Ishikawa (cell line): ENCODE measurements at regions not wholly inside any gene's neighbourhood (a gene's known extent, or its start where the extent isn't known, plus 50 kb on each side); places are given as distances from the start of the nearest gene placed in this dataset.

ENCODE experiments used
- CEBPB ChIP-seq: IDR thresholded peaks from 2 replicates; pipeline ENCODE4 v1.6.1; 2012
- CREB1 ChIP-seq: IDR thresholded peaks from 2 replicates; pipeline ENCODE4 v1.6.1; 2012; ENCODE audit warnings: low read depth
- EP300 ChIP-seq: IDR thresholded peaks from 2 replicates; pipeline ENCODE4 v1.6.1; 2012; ENCODE audit warnings: borderline replicate concordance
- FOXM1 ChIP-seq: IDR thresholded peaks from 2 replicates; pipeline ENCODE4 v1.6.1; 2012; ENCODE audit warnings: low read depth, borderline replicate concordance
- RAD21 ChIP-seq: IDR thresholded peaks from 2 replicates; pipeline ENCODE4 v1.6.1; 2012; ENCODE audit warnings: low read depth
- TCF12 ChIP-seq: IDR thresholded peaks from 2 replicates; pipeline ENCODE4 v1.6.1; 2012; ENCODE audit warnings: low read depth
- TEAD4 ChIP-seq: IDR thresholded peaks from 2 replicates; pipeline ENCODE4 v1.6.1; 2012
- TF ChIP-seq, protein P1 (sequence below): IDR thresholded peaks from 2 replicates; pipeline ENCODE4 v1.6.1; 2012
- TF ChIP-seq, protein P2 (sequence below): IDR thresholded peaks from 2 replicates; pipeline ENCODE4 v1.6.1; 2012
- TF ChIP-seq, protein P3 (sequence below): IDR thresholded peaks from 2 replicates; pipeline ENCODE4 v1.6.1; 2012; ENCODE audit warnings: low read depth, mild to moderate bottlenecking

DNA sequence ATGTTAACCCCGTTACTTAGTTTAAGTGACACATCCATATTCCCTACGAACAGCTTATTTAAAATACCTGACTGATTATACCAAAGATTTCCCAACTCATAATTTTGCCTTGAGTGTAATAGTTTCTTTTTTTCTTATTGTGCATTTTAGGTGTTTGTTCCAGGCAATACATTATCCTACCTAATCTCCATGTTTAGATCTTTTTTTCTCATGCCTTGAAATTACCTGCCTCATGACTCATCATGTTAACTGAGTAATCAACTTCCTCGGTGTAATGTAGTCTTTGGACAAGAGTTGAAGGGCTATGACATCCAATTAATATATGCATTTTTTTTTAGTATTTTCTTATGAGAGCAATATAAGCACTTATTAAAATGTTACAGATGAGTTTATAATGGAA lies 228.7 kb upstream of the ANKRD50 start:
- TF ChIP-seq CREB1 (no peak), FOXM1 (no peak), TCF12 (no peak), EP300 (no peak), RAD21 (no peak), CEBPB (no peak), TEAD4 (no peak)
- TF ChIP-seq, protein P1, sequence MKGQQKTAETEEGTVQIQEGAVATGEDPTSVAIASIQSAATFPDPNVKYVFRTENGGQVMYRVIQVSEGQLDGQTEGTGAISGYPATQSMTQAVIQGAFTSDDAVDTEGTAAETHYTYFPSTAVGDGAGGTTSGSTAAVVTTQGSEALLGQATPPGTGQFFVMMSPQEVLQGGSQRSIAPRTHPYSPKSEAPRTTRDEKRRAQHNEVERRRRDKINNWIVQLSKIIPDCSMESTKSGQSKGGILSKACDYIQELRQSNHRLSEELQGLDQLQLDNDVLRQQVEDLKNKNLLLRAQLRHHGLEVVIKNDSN: no peak
- TF ChIP-seq, protein P2, sequence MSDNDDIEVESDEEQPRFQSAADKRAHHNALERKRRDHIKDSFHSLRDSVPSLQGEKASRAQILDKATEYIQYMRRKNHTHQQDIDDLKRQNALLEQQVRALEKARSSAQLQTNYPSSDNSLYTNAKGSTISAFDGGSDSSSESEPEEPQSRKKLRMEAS: no peak
- TF ChIP-seq, protein P3, sequence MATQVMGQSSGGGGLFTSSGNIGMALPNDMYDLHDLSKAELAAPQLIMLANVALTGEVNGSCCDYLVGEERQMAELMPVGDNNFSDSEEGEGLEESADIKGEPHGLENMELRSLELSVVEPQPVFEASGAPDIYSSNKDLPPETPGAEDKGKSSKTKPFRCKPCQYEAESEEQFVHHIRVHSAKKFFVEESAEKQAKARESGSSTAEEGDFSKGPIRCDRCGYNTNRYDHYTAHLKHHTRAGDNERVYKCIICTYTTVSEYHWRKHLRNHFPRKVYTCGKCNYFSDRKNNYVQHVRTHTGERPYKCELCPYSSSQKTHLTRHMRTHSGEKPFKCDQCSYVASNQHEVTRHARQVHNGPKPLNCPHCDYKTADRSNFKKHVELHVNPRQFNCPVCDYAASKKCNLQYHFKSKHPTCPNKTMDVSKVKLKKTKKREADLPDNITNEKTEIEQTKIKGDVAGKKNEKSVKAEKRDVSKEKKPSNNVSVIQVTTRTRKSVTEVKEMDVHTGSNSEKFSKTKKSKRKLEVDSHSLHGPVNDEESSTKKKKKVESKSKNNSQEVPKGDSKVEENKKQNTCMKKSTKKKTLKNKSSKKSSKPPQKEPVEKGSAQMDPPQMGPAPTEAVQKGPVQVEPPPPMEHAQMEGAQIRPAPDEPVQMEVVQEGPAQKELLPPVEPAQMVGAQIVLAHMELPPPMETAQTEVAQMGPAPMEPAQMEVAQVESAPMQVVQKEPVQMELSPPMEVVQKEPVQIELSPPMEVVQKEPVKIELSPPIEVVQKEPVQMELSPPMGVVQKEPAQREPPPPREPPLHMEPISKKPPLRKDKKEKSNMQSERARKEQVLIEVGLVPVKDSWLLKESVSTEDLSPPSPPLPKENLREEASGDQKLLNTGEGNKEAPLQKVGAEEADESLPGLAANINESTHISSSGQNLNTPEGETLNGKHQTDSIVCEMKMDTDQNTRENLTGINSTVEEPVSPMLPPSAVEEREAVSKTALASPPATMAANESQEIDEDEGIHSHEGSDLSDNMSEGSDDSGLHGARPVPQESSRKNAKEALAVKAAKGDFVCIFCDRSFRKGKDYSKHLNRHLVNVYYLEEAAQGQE: no peak
